ENCODE measurements at regions not wholly inside any gene's neighbourhood (a gene's known extent, or its start where the extent isn't known, plus 50 kb on each side); places are given as distances from the start of the nearest gene placed in this dataset.

DNA sequence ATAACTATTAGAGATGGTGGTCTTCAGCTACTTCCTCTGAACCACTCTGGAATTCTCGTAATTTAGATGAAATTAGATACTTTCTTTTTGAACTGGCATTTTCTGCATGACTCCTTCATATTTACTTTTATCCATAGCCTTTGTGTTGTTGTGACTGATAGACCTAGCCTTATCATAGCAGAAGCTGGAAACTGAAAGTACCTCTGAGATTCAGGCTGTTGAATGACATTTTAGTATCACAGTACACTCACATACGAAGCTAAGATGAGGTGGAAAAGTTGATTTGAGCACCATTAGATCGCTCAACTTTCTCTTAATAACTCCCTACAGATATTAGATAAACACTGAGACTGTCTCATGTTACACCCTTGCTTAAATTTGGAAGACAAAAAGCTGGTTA is 525.1 kb upstream of the FBXO33 start:
- TF ChIP-seq, protein P1, sequence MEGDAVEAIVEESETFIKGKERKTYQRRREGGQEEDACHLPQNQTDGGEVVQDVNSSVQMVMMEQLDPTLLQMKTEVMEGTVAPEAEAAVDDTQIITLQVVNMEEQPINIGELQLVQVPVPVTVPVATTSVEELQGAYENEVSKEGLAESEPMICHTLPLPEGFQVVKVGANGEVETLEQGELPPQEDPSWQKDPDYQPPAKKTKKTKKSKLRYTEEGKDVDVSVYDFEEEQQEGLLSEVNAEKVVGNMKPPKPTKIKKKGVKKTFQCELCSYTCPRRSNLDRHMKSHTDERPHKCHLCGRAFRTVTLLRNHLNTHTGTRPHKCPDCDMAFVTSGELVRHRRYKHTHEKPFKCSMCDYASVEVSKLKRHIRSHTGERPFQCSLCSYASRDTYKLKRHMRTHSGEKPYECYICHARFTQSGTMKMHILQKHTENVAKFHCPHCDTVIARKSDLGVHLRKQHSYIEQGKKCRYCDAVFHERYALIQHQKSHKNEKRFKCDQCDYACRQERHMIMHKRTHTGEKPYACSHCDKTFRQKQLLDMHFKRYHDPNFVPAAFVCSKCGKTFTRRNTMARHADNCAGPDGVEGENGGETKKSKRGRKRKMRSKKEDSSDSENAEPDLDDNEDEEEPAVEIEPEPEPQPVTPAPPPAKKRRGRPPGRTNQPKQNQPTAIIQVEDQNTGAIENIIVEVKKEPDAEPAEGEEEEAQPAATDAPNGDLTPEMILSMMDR (IDR thresholded peaks at IDR 0.05) = no peak
- no peak for TF ChIP-seq POLR2A (IDR thresholded peaks at IDR 0.05)
